Neural progenitor cell (in vitro differentiated cells): ENCODE measurements at regions not wholly inside any gene's neighbourhood (a gene's known extent, or its start where the extent isn't known, plus 50 kb on each side); places are given as distances from the start of the nearest gene placed in this dataset.

Experiments used
- EZH2phosphoT487 ChIP-seq: fragments of 200-600 bp; sonication (generic); IDR thresholded peaks from 2 replicates; pipeline ENCODE4 v1.6.1; 2017; ENCODE audit warnings: antibody characterized with exemption
- TF ChIP-seq, protein P1 (sequence below): fragments of 200-600 bp; sonication (generic); IDR thresholded peaks from 2 replicates; pipeline ENCODE4 v1.5.1; 2017; ENCODE audit warnings: antibody characterized with exemption, mild to moderate bottlenecking

DNA sequence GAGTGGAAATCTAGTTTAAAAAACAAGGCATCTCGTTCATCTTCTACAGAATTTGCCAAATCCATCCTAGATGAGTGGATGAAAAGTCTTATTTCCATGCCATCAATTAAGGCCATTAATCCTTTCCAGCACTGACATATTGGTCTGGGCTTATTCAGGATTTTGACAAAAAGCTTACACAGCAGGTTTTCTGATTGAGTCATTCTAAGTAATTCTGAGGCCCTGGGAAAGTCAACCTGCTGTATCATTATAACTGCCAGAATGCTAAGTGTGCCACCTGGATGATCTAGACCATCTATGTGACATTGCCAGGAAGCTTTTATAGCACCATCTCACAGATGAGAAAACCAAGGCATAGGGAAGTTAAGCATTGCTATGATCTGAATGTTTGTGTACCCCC is 132.1 kb upstream of the MAP3K1 start:
- TF ChIP-seq, protein P1, sequence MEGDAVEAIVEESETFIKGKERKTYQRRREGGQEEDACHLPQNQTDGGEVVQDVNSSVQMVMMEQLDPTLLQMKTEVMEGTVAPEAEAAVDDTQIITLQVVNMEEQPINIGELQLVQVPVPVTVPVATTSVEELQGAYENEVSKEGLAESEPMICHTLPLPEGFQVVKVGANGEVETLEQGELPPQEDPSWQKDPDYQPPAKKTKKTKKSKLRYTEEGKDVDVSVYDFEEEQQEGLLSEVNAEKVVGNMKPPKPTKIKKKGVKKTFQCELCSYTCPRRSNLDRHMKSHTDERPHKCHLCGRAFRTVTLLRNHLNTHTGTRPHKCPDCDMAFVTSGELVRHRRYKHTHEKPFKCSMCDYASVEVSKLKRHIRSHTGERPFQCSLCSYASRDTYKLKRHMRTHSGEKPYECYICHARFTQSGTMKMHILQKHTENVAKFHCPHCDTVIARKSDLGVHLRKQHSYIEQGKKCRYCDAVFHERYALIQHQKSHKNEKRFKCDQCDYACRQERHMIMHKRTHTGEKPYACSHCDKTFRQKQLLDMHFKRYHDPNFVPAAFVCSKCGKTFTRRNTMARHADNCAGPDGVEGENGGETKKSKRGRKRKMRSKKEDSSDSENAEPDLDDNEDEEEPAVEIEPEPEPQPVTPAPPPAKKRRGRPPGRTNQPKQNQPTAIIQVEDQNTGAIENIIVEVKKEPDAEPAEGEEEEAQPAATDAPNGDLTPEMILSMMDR: no peak
- TF ChIP-seq EZH2phosphoT487: no peak
